ENCODE measurements at regions not wholly inside any gene's neighbourhood (a gene's known extent, or its start where the extent isn't known, plus 50 kb on each side); places are given as distances from the start of the nearest gene placed in this dataset.

- no peaks in the 10 kb centered on the region for H4K20me1 ChIP-seq (ENCODE audit: control insufficient read depth, insufficient read depth, low read length, poor library complexity, severe bottlenecking)
- no peak overlapping the region for H3K27ac ChIP-seq (ENCODE audit: low read length in 2 of 2)
- H3K27ac Mint-ChIP-seq = no peak overlapping the region
- H3K9ac ChIP-seq (ENCODE audit: low read length) = no peak overlapping the region
- H3K27me3 Mint-ChIP-seq = no peaks in the 10 kb centered on the region
- WGBS (ENCODE audit: insufficient coverage) = 89% methylated on average over 8 of the region's 9 CpGs
- no peaks in the 10 kb centered on the region for H3K4me1 Mint-ChIP-seq
- no peaks in the 10 kb centered on the region for H3K36me3 ChIP-seq (replicated peaks in 1 of 2; ENCODE audit: control extremely low read depth in 1 of 2, control insufficient read depth in 1 of 2, extremely low read depth in 1 of 2, insufficient read depth in 2 of 2, low read length in 1 of 2)
- POLR2A ChIA-PET = no interaction called here
- H3K4me3 ChIP-seq (ENCODE audit: control extremely low read depth in 1 of 5, extremely low read depth in 1 of 5, insufficient read depth in 1 of 5, low read depth in 2 of 5, low read length in 4 of 5) = no peak overlapping the region
- DNase-seq (no peak), ATAC-seq (ENCODE audit: low read depth) (no peak)
- H3K9me3 ChIP-seq (ENCODE audit: control extremely low read depth in 1 of 3, control insufficient read depth in 2 of 3, insufficient read depth in 1 of 3, low read length in 2 of 3) = peaks cover 0 to 38% (median 1%) of the 10 kb centered on the region in 3 donors
- no peaks in the 10 kb centered on the region for H3K4me1 ChIP-seq (ENCODE audit: control insufficient read depth in 2 of 2, insufficient read depth in 2 of 2, low read length in 2 of 2)
- no peaks in the 10 kb centered on the region for H3K79me2 ChIP-seq (ENCODE audit: control insufficient read depth, insufficient read depth, low read length)
- peaks cover 3% of the 10 kb centered on the region for H3K9me3 Mint-ChIP-seq (ENCODE audit: insufficient read depth)
- no peaks in the 10 kb centered on the region for H3K27me3 ChIP-seq (replicated peaks in 1 of 4; ENCODE audit: control extremely low read depth in 1 of 4, control insufficient read depth in 3 of 4, insufficient read depth in 4 of 4, low read length in 3 of 4)
- CTCF ChIA-PET = no interaction called here
- intact Hi-C loops (cut with micrococcal nuclease) = no loop called here
- no peak overlapping the region for H2AFZ ChIP-seq (ENCODE audit: insufficient read depth, low read depth, low read length, poor library complexity, severe bottlenecking)
- no peak overlapping the region for H3K4me2 ChIP-seq (replicated peaks; ENCODE audit: low read depth, low read length, poor library complexity, severe bottlenecking)
- no peak overlapping the region for H3K4me3 Mint-ChIP-seq
- TF ChIP-seq EZH2 (IDR thresholded peaks at IDR 0.05; ENCODE audit: borderline replicate concordance, insufficient read depth, low read depth, low read length, poor library complexity, severe bottlenecking) (no peak), CTCF (IDR thresholded peaks at IDR 0.05) (no peak)
Measured at GRCh38 chr5:3004361-3005080, 253.0 kb upstream of the IRX2 start.

- H3K27ac ChIP-seq (ENCODE audit: low read length in 2 of 2) = no peak overlapping the region
- H2AFZ ChIP-seq (ENCODE audit: insufficient read depth, low read depth, low read length, poor library complexity, severe bottlenecking) = no peak overlapping the region
- H3K4me2 ChIP-seq (replicated peaks; ENCODE audit: low read depth, low read length, poor library complexity, severe bottlenecking) = no peak overlapping the region
- Mint-ChIP-seq H3K9me3 (ENCODE audit: insufficient read depth) (peaks cover 3% of the 10 kb centered on the region), H3K4me1 (no peaks in the 10 kb centered on the region), H3K27me3 (no peaks in the 10 kb centered on the region), H3K4me3 (no peak overlapping the region), H3K27ac (no peak overlapping the region)
- ATAC-seq (ENCODE audit: low read depth) = no peak
- no peak overlapping the region for H3K4me3 ChIP-seq (ENCODE audit: control extremely low read depth in 1 of 5, extremely low read depth in 1 of 5, insufficient read depth in 1 of 5, low read depth in 2 of 5, low read length in 4 of 5)
- CTCF ChIA-PET = no interaction called here
- H3K4me1 ChIP-seq (ENCODE audit: control insufficient read depth in 2 of 2, insufficient read depth in 2 of 2, low read length in 2 of 2) = no peaks in the 10 kb centered on the region
- TF ChIP-seq CTCF (IDR thresholded peaks at IDR 0.05) (no peak), EZH2 (IDR thresholded peaks at IDR 0.05; ENCODE audit: borderline replicate concordance, insufficient read depth, low read depth, low read length, poor library complexity, severe bottlenecking) (no peak)
- peaks cover 0 to 32% (median 1%) of the 10 kb centered on the region in 3 donors for H3K9me3 ChIP-seq (ENCODE audit: control extremely low read depth in 1 of 3, control insufficient read depth in 2 of 3, insufficient read depth in 1 of 3, low read length in 2 of 3)
- intact Hi-C loops (cut with micrococcal nuclease) = no loop called here
- H3K9ac ChIP-seq (ENCODE audit: low read length) = no peak overlapping the region
- H3K79me2 ChIP-seq (ENCODE audit: control insufficient read depth, insufficient read depth, low read length) = no peaks in the 10 kb centered on the region
- H3K36me3 ChIP-seq (replicated peaks in 1 of 2; ENCODE audit: control extremely low read depth in 1 of 2, control insufficient read depth in 1 of 2, extremely low read depth in 1 of 2, insufficient read depth in 2 of 2, low read length in 1 of 2) = no peaks in the 10 kb centered on the region
- 96% methylated on average over 13 of the region's 17 CpGs for WGBS (ENCODE audit: insufficient coverage)
- H4K20me1 ChIP-seq (ENCODE audit: control insufficient read depth, insufficient read depth, low read length, poor library complexity, severe bottlenecking) = no peaks in the 10 kb centered on the region
- POLR2A ChIA-PET = no interaction called here
- H3K27me3 ChIP-seq (replicated peaks in 1 of 4; ENCODE audit: control extremely low read depth in 1 of 4, control insufficient read depth in 3 of 4, insufficient read depth in 4 of 4, low read length in 3 of 4) = no peaks in the 10 kb centered on the region
- no peak for DNase-seq
Measured at GRCh38 chr5:3002230-3002629, 250.8 kb upstream of the IRX2 start.
